ENCODE measurements at regions not wholly inside any gene's neighbourhood (a gene's known extent, or its start where the extent isn't known, plus 50 kb on each side); places are given as distances from the start of the nearest gene placed in this dataset.

DNA sequence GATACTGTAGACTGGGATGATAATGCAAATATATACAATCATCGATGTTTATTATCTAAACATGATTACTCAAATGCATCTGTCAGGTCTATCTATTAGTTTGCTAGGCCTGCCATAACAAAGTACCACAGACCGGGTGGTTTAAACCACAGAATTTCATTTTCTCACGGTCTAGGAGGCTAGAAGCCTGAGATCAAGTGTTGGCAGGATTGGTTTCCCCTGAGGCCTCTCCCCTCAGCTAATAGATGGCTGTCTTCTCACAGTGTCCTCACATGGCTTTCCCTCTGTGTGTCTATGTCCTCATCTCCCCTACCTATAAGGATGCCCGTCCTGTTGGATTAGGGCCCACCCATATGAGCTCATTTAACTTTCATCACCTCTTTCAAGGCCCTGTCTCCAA, 512.6 kb upstream of the SLC35B3 start:
- TF ChIP-seq, protein P1, sequence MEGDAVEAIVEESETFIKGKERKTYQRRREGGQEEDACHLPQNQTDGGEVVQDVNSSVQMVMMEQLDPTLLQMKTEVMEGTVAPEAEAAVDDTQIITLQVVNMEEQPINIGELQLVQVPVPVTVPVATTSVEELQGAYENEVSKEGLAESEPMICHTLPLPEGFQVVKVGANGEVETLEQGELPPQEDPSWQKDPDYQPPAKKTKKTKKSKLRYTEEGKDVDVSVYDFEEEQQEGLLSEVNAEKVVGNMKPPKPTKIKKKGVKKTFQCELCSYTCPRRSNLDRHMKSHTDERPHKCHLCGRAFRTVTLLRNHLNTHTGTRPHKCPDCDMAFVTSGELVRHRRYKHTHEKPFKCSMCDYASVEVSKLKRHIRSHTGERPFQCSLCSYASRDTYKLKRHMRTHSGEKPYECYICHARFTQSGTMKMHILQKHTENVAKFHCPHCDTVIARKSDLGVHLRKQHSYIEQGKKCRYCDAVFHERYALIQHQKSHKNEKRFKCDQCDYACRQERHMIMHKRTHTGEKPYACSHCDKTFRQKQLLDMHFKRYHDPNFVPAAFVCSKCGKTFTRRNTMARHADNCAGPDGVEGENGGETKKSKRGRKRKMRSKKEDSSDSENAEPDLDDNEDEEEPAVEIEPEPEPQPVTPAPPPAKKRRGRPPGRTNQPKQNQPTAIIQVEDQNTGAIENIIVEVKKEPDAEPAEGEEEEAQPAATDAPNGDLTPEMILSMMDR (IDR thresholded peaks at IDR 0.05) = no peak
- no peak for TF ChIP-seq POLR2A (IDR thresholded peaks at IDR 0.05)

Measured in uterus (tissue), 2 donors.